GM19455 (cell line): ENCODE measurements at regions not wholly inside any gene's neighbourhood (a gene's known extent, or its start where the extent isn't known, plus 50 kb on each side); places are given as distances from the start of the nearest gene placed in this dataset.

Experiments used
- ATAC-seq: cut with Tn5 transposase; IDR thresholded peaks from one replicate; pipeline ENCODE4 v1.9.1; 2021; ENCODE audit not compliant: unreplicated experiment

DNA sequence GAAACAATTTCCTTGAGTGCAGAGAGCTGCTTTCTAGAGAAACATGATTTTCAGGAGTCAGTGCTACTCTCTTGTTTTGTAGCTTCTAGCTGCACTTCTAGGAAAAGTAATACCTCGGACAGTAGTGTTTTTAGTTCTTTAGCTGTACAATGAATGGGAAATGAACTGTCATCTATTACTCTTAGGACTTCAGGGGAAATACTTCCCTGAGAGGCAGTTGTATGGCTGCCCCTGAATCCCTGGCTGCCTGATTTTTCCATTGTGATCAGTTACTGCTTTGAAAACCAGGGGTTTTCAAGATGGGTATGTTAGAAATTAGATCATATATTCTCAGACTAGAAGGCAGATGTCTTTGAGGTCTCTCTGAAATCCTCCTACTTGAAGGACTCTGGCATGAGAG lies 200.3 kb upstream of the SEMA6D start:
- no peak for ATAC-seq

DNA sequence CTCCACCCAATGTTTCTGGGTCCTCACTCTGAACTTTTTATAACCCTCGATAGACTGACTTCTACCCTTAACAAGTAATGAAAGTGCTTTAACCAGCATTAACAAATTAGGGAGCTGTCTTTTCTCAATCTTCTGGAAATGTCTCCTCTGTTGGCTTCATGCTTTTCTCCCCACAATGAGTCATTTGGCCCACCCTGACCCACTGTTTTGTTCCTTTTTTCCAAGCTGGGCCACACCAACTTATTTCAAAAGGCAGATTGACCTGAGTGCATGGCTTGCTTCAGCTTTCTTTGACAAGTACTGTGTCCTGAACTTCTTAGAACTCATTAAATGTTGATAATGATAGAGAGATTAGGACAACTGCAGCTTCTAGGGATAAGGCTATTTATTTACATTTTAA lies 199.6 kb upstream of the SEMA6D start:
- ATAC-seq: no peak

DNA sequence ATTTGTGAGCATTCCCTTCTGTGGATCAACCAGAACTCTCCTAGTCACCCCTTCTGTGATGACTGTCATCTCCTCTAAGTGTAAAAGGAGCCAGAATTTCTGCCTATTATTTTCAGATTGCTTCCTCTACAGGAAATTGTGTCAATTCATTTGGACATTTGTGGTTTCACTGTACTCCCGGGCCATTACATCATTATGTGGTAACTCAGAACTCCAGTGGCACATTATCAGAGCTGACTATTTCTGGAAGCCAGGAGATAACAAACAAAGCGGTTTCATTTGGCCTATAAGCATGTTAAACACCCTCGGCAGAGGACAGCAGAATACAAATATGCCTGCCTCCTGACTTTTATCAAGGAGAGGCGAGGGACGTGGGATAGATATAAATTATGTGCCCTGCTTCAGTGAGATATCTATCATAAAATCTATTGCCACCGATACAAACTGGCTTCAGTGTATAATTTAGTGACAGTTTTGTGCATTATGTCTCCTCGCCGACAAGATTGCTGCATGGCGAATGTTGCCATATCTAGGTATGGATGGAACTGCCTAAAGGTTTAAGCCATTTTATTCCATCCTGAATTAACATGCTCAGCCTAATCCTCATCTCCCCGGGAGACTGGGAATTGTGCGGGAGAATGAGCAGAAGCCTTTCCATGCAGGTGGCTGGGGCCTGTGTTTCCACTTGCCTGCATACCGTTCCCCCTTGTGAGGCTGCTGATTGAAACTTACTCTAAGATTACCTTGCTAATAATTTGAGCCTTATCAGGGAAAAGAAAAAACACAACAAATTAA lies 193.4 kb upstream of the SEMA6D start:
- no peak for ATAC-seq

DNA sequence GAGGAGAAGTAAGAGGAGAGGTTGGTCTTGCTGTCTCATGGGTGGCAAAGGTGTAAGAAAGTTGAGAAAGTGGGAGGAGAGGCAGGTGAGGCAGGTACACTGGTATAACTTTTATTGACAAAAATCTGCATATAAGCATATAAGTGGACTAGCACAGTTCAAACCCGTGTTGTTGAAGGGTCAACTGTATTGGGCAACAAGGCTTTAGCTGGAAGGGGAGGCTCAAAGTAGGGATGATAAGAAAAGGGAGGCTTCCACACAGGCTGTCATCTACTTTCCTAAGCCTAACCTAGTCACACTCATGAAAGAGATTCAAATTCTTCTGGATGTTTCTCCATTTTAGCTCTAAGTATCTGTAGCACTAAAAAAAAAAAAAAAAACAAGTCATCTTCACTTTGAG lies 188.1 kb upstream of the SEMA6D start:
- ATAC-seq: no peak

DNA sequence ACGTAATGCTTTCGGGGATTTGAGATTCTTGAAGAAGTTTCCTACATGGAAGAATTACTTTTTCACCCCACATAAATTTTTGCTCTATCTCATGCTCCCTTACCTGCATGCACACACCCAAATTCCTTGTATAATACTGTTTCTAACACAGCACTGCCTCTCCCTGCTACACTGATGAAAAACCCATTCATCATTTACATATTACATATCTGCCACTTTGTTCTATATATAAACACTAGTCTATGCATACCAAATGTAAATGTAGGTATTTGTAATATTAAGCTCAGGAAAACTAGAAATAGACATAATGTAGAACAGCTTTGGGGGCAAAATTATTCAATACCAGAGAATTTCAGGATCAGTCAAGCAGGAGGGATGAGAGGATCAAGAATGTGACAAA lies 182.6 kb upstream of the SEMA6D start:
- ATAC-seq: no peak

DNA sequence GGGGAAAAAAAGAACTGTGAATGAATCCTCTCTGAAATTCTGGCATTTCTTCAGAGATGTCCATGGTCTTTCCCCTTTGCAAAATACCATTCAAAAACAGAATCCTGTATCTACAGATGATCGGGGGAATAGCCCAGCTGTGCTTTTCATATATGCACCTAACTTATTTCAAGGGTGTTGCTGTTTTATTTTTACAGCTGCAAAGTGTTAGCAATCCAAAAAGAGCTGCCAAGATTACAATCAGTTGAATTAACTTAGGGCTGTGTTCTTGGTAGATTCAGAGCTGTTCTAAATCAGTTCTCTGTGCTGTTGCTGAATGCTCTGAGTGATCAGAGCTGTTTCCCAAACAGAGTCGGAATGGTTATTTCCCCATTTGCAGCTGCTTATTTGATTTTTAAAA lies 175.7 kb upstream of the SEMA6D start:
- no peak for ATAC-seq

DNA sequence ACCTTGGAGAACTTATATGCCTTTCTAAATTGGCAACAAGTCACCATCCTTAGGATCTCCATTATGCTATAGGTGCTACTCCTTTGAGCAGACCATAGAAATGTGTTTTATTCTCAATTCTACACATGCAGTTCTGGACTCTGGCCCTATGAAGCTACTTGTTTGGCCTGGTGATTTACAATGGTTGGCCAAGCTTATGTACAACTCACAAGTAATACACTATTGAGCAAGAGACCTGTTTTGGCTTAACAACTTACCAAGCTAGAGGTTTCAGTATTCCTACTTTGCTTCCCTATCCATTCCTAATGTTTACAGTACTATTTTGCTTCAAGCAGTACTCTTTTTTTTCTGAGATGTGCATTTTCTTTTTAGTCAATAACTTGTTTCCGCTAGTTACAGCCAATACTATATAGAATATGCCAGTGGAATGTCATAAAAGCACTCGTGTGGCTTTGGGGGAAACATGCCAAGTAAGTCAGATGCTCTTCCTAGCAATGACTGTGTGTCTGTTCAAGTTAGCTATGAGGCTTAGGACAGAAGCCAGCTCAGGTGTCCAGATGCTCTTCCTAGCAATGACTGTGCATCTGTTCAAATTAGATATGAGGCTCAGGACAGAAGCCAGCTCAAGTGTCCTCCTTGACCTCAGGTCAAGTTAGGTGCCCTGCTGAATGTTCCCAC lies 174.9 kb upstream of the SEMA6D start:
- ATAC-seq: no peak

DNA sequence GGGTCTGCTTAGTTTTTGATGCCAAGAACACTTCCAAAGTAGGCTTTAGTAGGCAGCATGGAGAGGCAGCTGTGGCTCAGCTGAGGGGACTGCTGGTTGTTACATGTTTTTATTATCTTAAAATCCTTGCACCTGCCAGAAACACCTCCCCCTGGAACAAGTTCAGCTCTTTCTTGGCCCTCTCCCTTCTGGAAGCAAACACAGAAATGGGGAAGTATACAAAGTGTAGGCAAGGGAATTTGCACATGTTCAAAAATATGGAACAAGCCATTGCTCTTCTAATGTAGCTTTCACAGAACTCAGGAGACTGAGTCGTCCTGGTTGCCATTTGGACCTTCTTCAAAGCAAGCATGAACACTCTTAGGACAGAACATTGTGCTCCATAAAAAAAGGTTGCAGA lies 169.1 kb upstream of the SEMA6D start:
- no peak for ATAC-seq

DNA sequence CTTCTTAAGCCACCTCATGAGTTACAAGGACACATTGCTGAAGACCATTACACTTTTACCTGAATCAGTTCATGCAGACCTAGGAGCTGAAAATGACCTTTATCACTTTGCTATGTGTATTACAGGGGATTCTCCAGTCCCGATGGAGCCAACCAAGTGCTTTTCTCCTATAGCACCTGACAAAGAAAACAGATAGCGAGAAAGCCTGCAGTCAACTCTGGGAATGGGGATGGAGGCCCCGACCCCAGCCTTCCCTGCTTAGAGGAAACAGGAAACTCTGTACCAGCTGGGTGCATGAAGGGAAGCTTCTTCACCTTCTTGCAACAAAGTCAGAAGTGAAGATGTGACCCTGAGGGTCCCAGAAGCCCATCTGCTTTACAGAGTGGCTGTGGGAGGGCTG lies 168.3 kb upstream of the SEMA6D start:
- ATAC-seq: no peak

DNA sequence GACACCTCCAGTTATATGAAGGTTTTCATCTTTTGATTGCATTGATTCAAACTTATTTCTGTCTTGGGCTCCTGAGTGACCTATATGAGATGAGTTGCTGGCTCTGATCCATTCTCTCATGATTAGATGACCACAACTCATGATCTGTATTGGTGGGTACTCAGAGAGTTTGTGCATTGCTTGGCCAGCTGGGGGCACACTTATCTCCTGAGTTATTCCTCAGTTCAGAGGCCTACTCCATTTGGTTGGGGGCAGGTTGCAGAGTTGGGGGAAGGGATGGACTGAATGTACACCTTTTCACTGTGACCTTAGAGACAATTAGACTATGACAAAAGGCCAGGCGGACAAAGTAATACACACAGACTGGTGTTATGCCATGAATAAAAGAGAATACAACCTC lies 166.2 kb upstream of the SEMA6D start:
- no peak for ATAC-seq

DNA sequence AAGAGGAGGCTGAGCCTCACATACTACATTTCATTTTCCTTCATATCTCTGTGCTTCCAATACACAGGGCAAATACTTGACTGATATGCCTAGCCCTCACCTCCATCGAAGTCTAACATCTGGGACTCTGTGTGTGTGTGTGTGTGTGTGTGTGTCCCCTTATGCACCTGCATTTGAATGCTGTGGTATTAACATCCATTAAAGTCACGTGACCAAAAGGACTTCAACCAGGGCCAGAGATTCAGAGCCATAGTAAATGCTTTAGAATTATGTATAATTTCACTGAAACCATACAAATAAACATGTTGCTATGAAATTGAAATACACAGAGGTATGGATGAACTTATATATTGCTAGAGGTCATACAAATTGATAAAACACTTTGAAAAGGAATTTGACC lies 165.8 kb upstream of the SEMA6D start:
- ATAC-seq: no peak

DNA sequence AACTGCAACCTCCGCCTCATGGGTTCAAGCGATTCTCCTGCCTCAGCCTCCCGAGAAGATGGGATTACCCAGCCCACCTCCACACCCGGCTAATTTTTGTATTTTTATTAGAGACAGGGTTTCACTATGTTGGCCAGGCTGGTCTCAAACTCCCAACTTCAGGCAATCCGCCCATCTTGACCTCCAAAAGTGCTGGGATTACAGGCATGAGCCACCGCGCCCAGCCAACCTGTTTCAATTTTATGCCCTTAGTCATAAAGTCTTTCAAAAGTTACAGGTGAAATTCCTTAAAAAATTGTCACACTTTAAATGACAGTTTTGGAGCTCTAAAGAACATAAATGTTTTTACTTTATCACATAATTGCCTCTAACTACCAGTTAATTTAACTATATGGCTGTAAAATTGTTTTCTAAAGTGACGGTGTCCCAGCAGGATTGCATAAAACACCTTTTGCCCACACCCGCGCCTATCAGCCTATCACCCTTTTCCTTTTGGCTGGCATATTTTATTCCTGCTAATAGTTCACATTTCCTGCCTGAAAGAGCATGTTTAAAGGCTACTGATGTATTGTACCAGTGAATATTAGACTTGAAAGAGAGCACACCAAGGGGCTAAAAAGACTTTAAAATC lies 164.2 kb upstream of the SEMA6D start:
- no peak for ATAC-seq

DNA sequence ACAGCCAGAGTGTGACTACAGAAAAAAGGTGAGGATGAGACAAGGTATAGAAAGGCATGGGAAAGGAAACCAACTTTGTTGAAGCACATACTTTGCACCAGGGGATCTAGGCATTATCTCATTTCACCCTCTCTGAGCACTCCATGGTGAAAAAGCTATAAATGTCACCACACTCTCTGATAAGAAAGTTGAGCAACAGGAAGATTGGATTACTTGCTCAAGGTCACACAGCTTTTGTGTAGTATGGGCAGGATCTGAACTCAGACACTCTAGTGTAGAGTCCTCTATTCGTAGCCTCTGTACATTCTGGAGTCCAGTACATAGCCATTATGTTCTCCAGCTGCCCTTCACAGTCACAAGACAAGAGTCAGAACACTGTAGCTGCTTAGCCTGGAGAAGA lies 163.4 kb upstream of the SEMA6D start:
- no peak for ATAC-seq

DNA sequence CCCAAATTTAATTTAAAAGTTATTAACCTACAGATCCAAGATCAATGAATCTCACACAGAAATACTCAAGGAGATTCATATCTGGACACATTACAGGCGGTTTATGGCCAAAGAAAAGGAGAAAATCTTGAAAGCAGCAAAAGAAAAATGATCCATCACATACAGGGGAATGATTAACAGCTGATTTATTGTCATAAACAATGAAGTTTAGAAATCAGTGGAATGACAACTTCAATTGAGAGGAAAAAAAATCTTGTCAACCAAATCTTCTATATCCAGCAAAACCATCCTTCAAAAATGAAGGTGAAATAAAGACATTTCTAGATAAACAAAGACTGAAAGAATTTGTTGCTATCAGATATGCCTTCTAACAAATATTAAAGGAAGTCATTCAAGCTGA lies 156.2 kb upstream of the SEMA6D start:
- ATAC-seq: no peak

DNA sequence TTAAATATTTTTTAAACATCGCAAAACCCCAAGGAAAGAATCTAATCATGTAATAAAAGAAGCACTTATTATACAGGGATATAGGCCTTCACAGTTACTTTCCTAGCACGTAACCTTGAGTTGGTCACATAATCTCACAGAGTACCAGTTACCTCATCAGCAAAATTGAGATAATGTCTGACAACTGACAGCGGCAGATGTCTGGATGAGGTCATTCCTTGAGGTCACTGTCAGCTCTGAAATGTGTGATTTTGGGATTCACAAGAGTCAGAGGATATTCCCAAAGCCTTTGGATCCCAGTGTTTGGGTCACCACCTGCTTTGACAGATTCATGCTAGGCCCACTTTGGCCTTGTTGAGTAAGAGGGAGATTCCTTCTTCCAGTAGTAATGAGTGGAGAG lies 151.4 kb upstream of the SEMA6D start:
- ATAC-seq: no peak

DNA sequence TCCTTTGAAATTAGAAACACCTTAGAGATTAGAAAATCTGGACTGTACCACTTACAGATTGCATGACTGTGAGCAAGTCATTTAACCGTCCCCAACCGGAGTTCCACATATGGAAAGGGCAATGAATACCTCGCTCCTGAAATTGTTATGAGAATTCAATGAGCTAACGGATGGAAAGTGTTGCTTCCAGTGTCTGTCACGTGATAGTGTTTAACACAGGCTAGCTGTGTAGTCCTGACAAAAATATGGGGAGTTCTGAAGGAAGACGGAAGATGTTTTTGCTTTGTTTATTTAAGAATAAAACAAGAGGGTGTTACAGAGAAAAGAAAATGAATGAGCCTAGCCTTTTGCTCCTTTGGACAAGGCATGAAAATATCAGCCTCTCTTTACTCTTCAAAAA lies 150.7 kb upstream of the SEMA6D start:
- ATAC-seq: no peak

DNA sequence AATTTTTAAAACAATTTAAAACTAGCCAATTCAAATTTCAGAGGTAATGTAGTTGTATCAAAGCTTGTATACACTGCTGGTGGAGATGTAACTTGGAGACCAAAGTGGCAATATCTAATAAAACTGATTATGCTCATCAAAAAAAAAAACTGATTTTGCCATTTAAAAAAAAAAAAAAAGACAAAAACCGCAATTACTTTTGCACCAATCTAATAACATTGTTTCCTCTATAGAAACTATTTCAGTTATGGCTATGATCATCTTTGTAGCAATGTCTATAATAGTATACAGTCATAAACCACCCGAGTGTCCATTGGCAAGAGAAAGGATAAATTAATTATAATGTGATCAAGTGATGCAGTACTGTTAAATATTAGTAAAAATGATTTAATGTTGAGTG lies 149.3 kb upstream of the SEMA6D start:
- no peak for ATAC-seq

DNA sequence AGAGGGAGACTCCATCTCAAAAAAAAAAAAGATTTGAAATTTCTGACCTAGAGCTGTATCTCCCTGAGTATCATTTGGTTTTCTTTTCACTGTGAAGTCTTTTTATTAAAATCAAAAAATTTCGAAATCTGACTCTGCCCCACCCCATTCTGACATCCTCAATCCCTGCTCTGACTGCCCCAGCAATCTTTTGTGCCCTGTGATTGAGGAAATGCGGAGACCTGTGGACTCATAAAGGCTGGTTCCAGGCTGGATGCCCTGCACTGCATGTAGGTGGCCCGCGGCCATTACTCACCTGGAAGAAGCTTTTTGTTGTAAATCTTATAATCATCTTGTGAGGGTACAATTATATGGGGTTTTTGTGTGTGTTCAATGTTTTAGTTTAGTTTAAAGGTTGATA lies 147.3 kb upstream of the SEMA6D start:
- no peak for ATAC-seq

DNA sequence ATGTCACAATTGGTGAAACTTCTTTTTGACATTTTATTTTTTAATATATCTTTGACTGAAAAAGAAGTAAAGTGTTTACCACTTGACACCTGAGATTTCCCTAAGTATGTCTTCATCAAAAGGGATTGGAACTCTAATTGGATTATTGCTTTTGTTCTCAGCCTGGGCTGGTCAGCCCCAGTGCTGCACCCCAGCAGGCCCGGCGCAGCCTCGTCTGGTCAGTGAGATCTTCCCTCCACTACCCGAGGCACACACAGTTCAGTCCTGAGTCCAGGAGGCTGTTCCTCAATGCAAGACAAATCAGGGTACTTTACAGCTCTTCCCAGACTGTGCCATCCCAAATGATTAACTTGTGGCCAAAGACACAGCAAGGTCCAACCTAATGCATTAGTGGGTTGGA lies 146.9 kb upstream of the SEMA6D start:
- ATAC-seq: no peak

DNA sequence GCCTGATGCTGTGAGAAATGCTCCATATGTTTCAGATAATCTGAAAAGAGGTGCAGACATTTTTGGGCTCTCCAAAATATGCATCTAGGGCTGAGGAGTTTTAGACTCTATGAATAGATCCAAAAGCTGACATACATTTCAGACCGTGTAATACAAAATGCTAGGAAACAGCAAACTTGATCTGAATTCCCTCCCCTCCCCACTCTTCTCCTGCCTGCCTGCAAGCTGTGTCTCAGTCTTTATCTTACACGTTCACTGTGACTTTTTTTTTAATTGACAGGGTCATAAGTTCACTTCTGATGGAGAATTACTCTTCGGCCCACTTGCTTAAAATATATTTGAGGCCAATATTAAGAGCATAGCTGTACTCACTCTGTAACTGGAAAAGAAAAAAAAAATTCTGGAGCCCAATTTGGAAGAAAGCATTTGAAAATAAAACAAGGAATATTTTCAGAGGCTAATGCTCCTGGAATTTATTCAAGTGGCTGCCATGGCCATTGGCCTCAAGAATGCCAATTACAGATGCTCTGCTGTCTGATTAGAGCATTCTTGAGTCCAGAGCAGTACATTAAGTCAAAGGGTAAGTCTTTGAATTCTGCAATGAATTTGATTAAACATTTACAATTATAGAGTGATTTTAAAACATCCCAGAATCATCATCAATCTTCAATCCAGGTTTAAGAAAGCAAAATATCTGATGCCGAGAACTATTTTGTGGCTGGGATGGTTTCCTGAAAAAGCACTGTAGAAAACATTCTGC lies 146.2 kb upstream of the SEMA6D start:
- ATAC-seq: no peak

DNA sequence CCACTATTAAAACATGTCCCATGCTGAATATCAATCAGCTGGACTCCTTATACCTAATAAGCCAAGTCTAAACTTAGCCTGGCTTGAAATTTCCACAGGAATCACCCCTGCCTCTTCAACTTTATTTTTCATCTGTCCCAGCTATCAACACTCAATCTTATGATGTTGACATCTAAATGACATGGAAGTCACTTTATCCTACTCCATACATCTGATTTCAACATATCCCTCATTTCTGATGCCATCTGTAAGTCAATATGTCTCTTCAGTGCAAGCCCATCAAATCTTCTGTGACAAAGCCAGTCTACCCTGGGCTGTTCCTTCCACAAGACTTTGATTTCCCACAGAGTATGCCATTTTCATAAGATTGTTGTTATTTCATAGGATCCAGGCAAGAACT lies 143.6 kb upstream of the SEMA6D start:
- no peak for ATAC-seq

DNA sequence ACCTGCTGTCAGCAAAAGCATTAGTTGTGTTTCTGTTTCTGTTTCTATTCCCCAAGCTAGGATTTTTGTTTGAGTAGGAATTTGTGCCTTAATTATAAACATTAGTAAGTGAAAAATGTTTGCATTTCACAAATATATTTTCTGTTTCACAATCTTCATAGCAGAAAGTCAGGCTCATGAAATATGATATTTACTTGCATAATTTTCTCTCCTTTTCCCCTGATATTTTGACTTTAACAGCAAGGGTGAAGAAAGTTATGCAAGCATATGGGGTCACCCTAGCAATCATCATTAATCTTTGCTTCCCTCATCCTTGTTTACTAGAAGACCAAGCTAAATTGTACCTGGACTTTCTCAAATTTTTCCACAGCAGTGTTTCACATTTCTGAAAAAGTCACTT lies 140.3 kb upstream of the SEMA6D start:
- ATAC-seq: no peak
